Fibroblast of pulmonary artery (primary cell): ENCODE measurements at regions not wholly inside any gene's neighbourhood (a gene's known extent, or its start where the extent isn't known, plus 50 kb on each side); places are given as distances from the start of the nearest gene placed in this dataset.

Experiments
- DNase-seq: peaks from one replicate; pipeline ENCODE4 v3.0.0-alpha.2; 2010; ENCODE audit warnings: low read depth
- H3K4me3 ChIP-seq: replicated peaks from 2 replicates; pipeline ENCODE4 v1.5.1; 2011; ENCODE audit warnings: low read depth, mild to moderate bottlenecking, control low read depth, low read length, moderate library complexity
- TF ChIP-seq, protein P1 (sequence below): IDR thresholded peaks from 2 replicates; pipeline ENCODE4 v1.5.1; 2011; ENCODE audit warnings: mild to moderate bottlenecking, control low read depth, low read length, inconsistent platforms; ENCODE audit errors: missing control alignments

DNA sequence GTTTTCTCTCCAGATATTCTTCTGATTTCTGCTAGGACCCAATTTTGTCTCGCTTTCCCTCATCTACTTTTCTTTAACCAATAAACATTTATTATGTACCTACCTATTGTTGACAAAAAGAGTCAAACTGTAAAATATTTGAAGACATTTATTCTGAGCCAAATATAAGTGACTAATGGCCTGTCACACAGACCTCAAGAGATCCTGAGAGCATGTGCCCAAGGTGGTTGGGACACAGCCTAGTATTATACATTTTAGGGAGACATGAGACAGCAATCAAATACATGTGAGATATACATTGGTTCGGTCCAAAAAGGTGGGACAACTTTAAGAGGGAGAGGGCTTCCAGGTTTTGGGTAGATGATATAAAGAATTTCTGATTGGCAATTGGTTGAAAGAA lies 191.8 kb downstream of the NXNL2 start:
- no peak overlapping the region for H3K4me3 ChIP-seq
- DNase-seq = no peak
- TF ChIP-seq, protein P1, sequence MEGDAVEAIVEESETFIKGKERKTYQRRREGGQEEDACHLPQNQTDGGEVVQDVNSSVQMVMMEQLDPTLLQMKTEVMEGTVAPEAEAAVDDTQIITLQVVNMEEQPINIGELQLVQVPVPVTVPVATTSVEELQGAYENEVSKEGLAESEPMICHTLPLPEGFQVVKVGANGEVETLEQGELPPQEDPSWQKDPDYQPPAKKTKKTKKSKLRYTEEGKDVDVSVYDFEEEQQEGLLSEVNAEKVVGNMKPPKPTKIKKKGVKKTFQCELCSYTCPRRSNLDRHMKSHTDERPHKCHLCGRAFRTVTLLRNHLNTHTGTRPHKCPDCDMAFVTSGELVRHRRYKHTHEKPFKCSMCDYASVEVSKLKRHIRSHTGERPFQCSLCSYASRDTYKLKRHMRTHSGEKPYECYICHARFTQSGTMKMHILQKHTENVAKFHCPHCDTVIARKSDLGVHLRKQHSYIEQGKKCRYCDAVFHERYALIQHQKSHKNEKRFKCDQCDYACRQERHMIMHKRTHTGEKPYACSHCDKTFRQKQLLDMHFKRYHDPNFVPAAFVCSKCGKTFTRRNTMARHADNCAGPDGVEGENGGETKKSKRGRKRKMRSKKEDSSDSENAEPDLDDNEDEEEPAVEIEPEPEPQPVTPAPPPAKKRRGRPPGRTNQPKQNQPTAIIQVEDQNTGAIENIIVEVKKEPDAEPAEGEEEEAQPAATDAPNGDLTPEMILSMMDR = no peak

GRCh38 chr9:88730780-88731179 lies 195.8 kb downstream of the NXNL2 start:
- DNase-seq = no peak
- TF ChIP-seq, protein P1 = no peak
- H3K4me3 ChIP-seq = no peak overlapping the region

DNA sequence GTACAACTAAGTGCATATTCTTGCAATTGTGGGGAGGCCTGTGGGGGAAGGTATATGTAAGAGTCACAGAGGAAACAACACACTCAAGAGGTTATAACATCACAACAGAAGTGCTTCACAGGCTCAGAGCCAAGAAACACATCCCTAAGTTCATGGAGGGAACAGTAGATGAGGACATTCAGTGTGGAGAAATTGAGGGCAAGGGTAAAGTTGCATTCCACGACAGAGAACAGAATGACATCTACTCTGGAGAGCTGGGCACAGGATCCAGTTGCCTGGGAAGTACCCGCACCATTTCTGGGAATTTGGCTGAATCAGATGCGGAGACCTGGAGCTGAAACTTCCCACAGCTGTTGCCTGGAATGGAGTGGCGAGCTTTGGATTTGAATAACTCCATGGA lies 197.2 kb downstream of the NXNL2 start:
- DNase-seq = peak; percentile 92
- TF ChIP-seq, protein P1 = no peak
- H3K4me3 ChIP-seq = no peak overlapping the region

GRCh38 chr9:88733651-88734421 lies 198.9 kb downstream of the NXNL2 start:
- no peak overlapping the region for H3K4me3 ChIP-seq
- DNase-seq = peak; percentile 73
- TF ChIP-seq, protein P1 = no peak

DNA sequence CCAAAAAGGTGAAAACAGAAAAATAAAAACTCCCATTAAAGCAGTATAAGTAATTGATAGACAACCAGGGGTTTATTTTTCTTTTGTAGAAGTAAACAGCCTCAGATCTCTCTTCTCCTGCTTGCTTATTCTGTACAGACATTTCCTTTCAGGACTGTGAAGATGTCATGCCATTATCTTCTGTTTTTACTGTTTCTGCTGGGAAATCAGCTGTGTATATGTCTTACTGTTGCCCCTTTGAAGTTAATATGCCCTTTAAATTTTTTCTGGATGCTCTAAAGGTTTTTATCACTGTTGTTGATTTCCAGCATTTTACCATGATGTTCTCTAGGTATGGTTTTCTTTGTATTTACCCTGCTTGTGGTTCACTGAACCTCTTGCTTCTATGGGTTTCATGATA lies 199.5 kb downstream of the NXNL2 start:
- no peak overlapping the region for H3K4me3 ChIP-seq
- TF ChIP-seq, protein P1 = no peak
- DNase-seq = no peak

- TF ChIP-seq, protein P1 = no peak
- H3K4me3 ChIP-seq = no peak overlapping the region
- DNase-seq = no peak
These were observed 201.2 kb downstream of the NXNL2 start for GRCh38 chr9:88736136-88736637.

DNA sequence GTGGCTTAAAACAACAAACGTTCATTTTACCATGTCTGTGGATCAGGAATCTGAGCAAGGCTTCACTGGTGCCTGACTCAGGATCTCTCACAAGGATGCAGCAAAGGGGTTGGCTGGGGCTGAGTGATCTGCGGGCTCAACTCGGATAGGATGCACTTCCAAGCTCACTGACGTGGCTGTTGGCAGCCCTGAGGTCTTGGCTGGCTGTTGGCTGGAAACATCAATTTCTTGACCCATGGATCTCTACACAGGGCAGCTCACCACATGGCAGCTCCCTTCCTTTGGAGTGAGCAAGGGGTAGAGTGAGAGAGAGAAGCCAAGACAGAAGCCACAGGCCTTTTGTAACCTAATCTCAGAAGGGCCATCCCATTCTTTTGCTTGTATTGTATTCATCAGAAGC lies 202.1 kb downstream of the NXNL2 start:
- TF ChIP-seq, protein P1 = no peak
- H3K4me3 ChIP-seq = no peak overlapping the region
- no peak for DNase-seq
